ENCODE measurements at regions not wholly inside any gene's neighbourhood (a gene's known extent, or its start where the extent isn't known, plus 50 kb on each side); places are given as distances from the start of the nearest gene placed in this dataset.

- Histone ChIP-seq H3K4me3 (no peak overlapping the region), H3K9me3 (no peaks in the 10 kb centered on the region), H3K27ac (no peak overlapping the region), H3K4me1 (peaks cover 5% of the 10 kb centered on the region), H3K27me3 (no peaks in the 10 kb centered on the region), H3K36me3 (no peaks in the 10 kb centered on the region)
- 61% methylated on average over 2 of the region's 2 CpGs for WGBS
- TF ChIP-seq POLR2AphosphoS5 (IDR thresholded peaks at IDR 0.05) (no peak), POLR2A (IDR thresholded peaks at IDR 0.05) (no peak), EP300 (IDR thresholded peaks at IDR 0.05) (no peak), CTCF (IDR thresholded peaks at IDR 0.05) (no peak)
- DNase-seq (ENCODE audit: low spot score in 2 of 2): no peak
These were observed 99.6 kb upstream of the CCDC112 start for GRCh38 chr5:115396081-115396480.

- TF ChIP-seq CTCF (IDR thresholded peaks at IDR 0.05) (no peak), EP300 (IDR thresholded peaks at IDR 0.05) (no peak), POLR2AphosphoS5 (IDR thresholded peaks at IDR 0.05) (no peak), POLR2A (IDR thresholded peaks at IDR 0.05) (no peak)
These were observed 98.1 kb upstream of the CCDC112 start for GRCh38 chr5:115394531-115394930.

GRCh38 chr5:115393239-115393638 lies 96.8 kb upstream of the CCDC112 start:
- peaks cover 9% of the 10 kb centered on the region for H3K4me1 ChIP-seq
- TF ChIP-seq POLR2A (IDR thresholded peaks at IDR 0.05): no peak
- no peak for TF ChIP-seq CTCF (IDR thresholded peaks at IDR 0.05)
- no peak for TF ChIP-seq POLR2AphosphoS5 (IDR thresholded peaks at IDR 0.05)
- TF ChIP-seq EP300 (IDR thresholded peaks at IDR 0.05): no peak
- no peaks in the 10 kb centered on the region for H3K9me3 ChIP-seq
- H3K27me3 ChIP-seq: no peaks in the 10 kb centered on the region
- no peak for DNase-seq (ENCODE audit: low spot score in 2 of 2)
- no peaks in the 10 kb centered on the region for H3K36me3 ChIP-seq
- H3K4me3 ChIP-seq: no peak overlapping the region
- no peak overlapping the region for H3K27ac ChIP-seq
- 91% methylated on average over 4 of the region's 4 CpGs for WGBS

More at GRCh38 chr5:115394531-115394930, 98.1 kb upstream of the CCDC112 start:
- WGBS: 87% methylated on average over 3 of the region's 3 CpGs
- no peak overlapping the region for H3K27ac ChIP-seq
- DNase-seq (ENCODE audit: low spot score in 2 of 2): no peak
- H3K4me1 ChIP-seq: peaks cover 7% of the 10 kb centered on the region
- no peaks in the 10 kb centered on the region for H3K9me3 ChIP-seq
- H3K36me3 ChIP-seq: no peaks in the 10 kb centered on the region
- H3K4me3 ChIP-seq: no peak overlapping the region
- H3K27me3 ChIP-seq: no peaks in the 10 kb centered on the region

- WGBS: 21% methylated on average over 1 of the region's 1 CpG
- TF ChIP-seq POLR2A (IDR thresholded peaks at IDR 0.05) (no peak), CTCF (IDR thresholded peaks at IDR 0.05) (no peak), EP300 (IDR thresholded peaks at IDR 0.05) (no peak), POLR2AphosphoS5 (IDR thresholded peaks at IDR 0.05) (no peak)
- DNase-seq (ENCODE audit: low spot score in 2 of 2): no peak
These were observed 96.2 kb upstream of the CCDC112 start for GRCh38 chr5:115392611-115393010.

GRCh38 chr5:115391780-115392179 lies 95.3 kb upstream of the CCDC112 start:
- H3K4me1 ChIP-seq: peaks cover 9% of the 10 kb centered on the region
- no peak overlapping the region for H3K4me3 ChIP-seq
- H3K9me3 ChIP-seq: no peaks in the 10 kb centered on the region
- no peak for TF ChIP-seq EP300 (IDR thresholded peaks at IDR 0.05)
- TF ChIP-seq CTCF (IDR thresholded peaks at IDR 0.05): no peak
- TF ChIP-seq POLR2A (IDR thresholded peaks at IDR 0.05): no peak
- no peak for TF ChIP-seq POLR2AphosphoS5 (IDR thresholded peaks at IDR 0.05)
- no peak for DNase-seq (ENCODE audit: low spot score in 2 of 2)
- no peaks in the 10 kb centered on the region for H3K27me3 ChIP-seq
- H3K36me3 ChIP-seq: no peaks in the 10 kb centered on the region
- no peak overlapping the region for H3K27ac ChIP-seq
- 90% methylated on average over 5 of the region's 5 CpGs for WGBS

More at GRCh38 chr5:115392611-115393010, 96.2 kb upstream of the CCDC112 start:
- no peaks in the 10 kb centered on the region for H3K27me3 ChIP-seq
- H3K9me3 ChIP-seq: no peaks in the 10 kb centered on the region
- peaks cover 9% of the 10 kb centered on the region for H3K4me1 ChIP-seq
- H3K27ac ChIP-seq: no peak overlapping the region
- H3K4me3 ChIP-seq: no peak overlapping the region
- H3K36me3 ChIP-seq: no peaks in the 10 kb centered on the region

Measured in suprapubic skin (tissue), 4 donors.